Spleen (tissue), 11 donors: ENCODE measurements at regions not wholly inside any gene's neighbourhood (a gene's known extent, or its start where the extent isn't known, plus 50 kb on each side); places are given as distances from the start of the nearest gene placed in this dataset.

Source experiments
- DNase-seq: peaks from one replicate; pipeline ENCODE4 v3.0.0-alpha.2; 2020
- H3K27ac ChIP-seq, 8 donors: fragments of 200-600 bp; sonication (generic) in 7 of 8; 1 replicate in 4 of 8; 2 replicates in 4 of 8; pipeline versions ENCODE4 v1.5.0 to v1.8.0; 2016 to 2021; ENCODE audit warnings: inconsistent platforms in 4 of 8, mild to moderate bottlenecking in 4 of 8, moderate library complexity in 1 of 8
- H3K27me3 ChIP-seq, 7 donors: fragments of 200-600 bp; sonication (generic) in 6 of 7; replicated peaks in 1 of 7; 1 replicate in 4 of 7; 2 replicates in 3 of 7; pipeline versions ENCODE4 v1.5.0 to v1.8.0; 2016 to 2021; ENCODE audit warnings: inconsistent platforms in 3 of 7, mild to moderate bottlenecking in 1 of 7
- H3K36me3 ChIP-seq, 6 donors: fragments of 200-600 bp; sonication (generic) in 5 of 6; 1 replicate in 4 of 6; 2 replicates in 2 of 6; pipeline versions ENCODE4 v1.5.0 to v1.8.0; 2016 to 2021; ENCODE audit warnings: inconsistent platforms in 2 of 6
- H3K4me1 ChIP-seq, 6 donors: fragments of 200-600 bp; sonication (generic) in 5 of 6; 1 replicate in 3 of 6; 2 replicates in 3 of 6; pipeline versions ENCODE4 v1.5.0 to v1.8.0; 2016 to 2021; ENCODE audit warnings: inconsistent platforms in 3 of 6
- H3K4me3 ChIP-seq, 8 donors: fragments of 200-600 bp; sonication (generic) in 7 of 8; 1 replicate in 4 of 8; 2 replicates in 4 of 8; pipeline versions ENCODE4 v1.5.0 to v1.8.0; 2016 to 2021; ENCODE audit warnings: inconsistent platforms in 4 of 8, mild to moderate bottlenecking in 4 of 8, moderate library complexity in 2 of 8
- H3K9me3 ChIP-seq, 8 donors: fragments of 200-600 bp; sonication (generic) in 7 of 8; 1 replicate in 4 of 8; 2 replicates in 4 of 8; pipeline versions ENCODE4 v1.5.0 to v1.8.0; 2016 to 2021; ENCODE audit warnings: inconsistent platforms in 4 of 8
- POLR2A ChIP-seq, 3 donors: fragments of 450-650 bp; IDR thresholded peaks; one replicate each; pipeline ENCODE4 v1.5.1; 2017; ENCODE audit warnings: antibody characterized with exemption in 3 of 3, mild to moderate bottlenecking in 1 of 3
- POLR2AphosphoS5 ChIP-seq, 3 donors: sonication (generic); formaldehyde crosslinking; IDR thresholded peaks; one replicate each; pipeline ENCODE4 v1.5.1; 2017; ENCODE audit warnings: antibody characterized with exemption in 3 of 3
- WGBS, 5 donors: extraction: QIAGEN DNeasy Blood & Tissue Kit in 3 of 5; methylation state at CpG; one replicate each; pipeline versions ENCODE4 v1.1.5 to v1.1.7; 2013 to 2018; 5-methylcytosine and 5-hydroxymethylcytosine counted together
- intact Hi-C: fragments of 100-400 bp; cut with DNase I; formaldehyde crosslinking; loops from one replicate; pipeline ENCODE4 v1.15.0; 2023; ENCODE audit warnings: low total_unique reads
- TF ChIP-seq, protein P1 (sequence below), 11 experiments: fragments of 200-600 bp in 7 of 11; fragments of 450-650 bp in 4 of 11; sonication (generic) in 4 of 11; IDR thresholded peaks in 8 of 11; conservative IDR thresholded peaks in 3 of 11; 1 replicate in 7 of 11; 2 replicates in 4 of 11; pipeline versions ENCODE4 v1.4.0 to v1.8.0; 2016 to 2021; ENCODE audit warnings: antibody characterized with exemption in 11 of 11, inconsistent platforms in 4 of 11, mild to moderate bottlenecking in 1 of 11
- donor health status: healthy with polysubstance abuse.
- donor health status: DM: no; HTN: no; CAD: no; lungs with moderate emphysema.
- donor health status: DM: no; HTN: no; CAD: no.
- donor health status: Bipolar disorder and iron deficiency.
- donor health status: healthy.
- donor health status: DM: no; HTN: no; CAD: no.
- donor health status: DM: yes; HTN: yes; CAD: no.

DNA sequence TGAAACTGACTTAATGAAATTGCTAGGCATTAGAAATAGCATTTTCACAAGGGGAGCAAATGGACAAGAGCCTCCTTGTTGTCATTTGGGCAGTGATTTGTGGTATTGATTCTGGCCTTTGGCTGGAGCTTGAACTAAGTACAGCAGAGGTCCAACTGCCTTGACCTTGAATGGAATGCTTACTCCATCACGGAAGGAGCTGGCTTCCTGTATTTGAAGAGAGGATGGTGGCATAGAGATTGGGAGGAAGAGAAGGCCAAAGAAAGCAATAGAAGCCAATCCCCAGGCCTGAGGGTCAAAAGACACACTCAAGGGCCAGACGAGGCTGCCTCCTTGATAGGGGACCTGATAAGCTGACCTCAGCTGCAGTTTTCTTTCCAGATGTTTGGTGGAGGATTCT, 126.6 kb upstream of the MPPED2 start:
- 39 to 53% (median 46%) methylated on average over 2 of the region's 2 CpGs for WGBS, 5 donors
- Histone ChIP-seq H3K27ac (no peak overlapping the region), H3K4me3 (no peak overlapping the region), H3K36me3 (no peaks in the 10 kb centered on the region), H3K9me3 (no peaks in the 10 kb centered on the region), H3K4me1 (peaks cover 0 to 13% (median 0%) of the 10 kb centered on the region in 6 donors), H3K27me3 (no peaks in the 10 kb centered on the region)
- intact Hi-C loops: no loop called here
- DNase-seq: no peak
- TF ChIP-seq, protein P1, sequence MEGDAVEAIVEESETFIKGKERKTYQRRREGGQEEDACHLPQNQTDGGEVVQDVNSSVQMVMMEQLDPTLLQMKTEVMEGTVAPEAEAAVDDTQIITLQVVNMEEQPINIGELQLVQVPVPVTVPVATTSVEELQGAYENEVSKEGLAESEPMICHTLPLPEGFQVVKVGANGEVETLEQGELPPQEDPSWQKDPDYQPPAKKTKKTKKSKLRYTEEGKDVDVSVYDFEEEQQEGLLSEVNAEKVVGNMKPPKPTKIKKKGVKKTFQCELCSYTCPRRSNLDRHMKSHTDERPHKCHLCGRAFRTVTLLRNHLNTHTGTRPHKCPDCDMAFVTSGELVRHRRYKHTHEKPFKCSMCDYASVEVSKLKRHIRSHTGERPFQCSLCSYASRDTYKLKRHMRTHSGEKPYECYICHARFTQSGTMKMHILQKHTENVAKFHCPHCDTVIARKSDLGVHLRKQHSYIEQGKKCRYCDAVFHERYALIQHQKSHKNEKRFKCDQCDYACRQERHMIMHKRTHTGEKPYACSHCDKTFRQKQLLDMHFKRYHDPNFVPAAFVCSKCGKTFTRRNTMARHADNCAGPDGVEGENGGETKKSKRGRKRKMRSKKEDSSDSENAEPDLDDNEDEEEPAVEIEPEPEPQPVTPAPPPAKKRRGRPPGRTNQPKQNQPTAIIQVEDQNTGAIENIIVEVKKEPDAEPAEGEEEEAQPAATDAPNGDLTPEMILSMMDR (IDR thresholded peaks at IDR 0.05 in 8 of 11, conservative IDR thresholded peaks at IDR 0.05 in 3 of 11): no peak
- TF ChIP-seq POLR2AphosphoS5 (IDR thresholded peaks at IDR 0.05): no peak
- TF ChIP-seq POLR2A (IDR thresholded peaks at IDR 0.05): no peak

DNA sequence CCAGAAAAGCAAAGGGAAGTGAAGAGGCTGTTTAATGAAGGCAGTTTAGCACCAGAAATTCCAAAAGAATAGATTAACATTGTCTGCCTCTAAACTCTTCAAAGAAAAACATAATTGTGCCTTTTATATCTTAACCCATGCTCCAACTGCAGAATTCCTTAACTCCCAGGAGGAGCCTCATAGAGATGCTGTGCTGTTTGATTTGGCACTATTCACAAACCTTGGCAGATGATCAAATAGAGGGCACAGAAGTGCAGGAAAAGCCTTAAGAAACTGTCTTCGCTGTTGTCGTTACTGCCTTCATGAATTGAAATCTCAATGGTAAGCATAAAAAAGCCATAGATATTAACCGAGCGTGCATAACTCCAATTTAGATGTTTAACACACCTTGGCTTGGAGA, 124.1 kb upstream of the MPPED2 start:
- 69 to 86% (median 74%) methylated on average over 4 of the region's 4 CpGs for WGBS, 5 donors

DNA sequence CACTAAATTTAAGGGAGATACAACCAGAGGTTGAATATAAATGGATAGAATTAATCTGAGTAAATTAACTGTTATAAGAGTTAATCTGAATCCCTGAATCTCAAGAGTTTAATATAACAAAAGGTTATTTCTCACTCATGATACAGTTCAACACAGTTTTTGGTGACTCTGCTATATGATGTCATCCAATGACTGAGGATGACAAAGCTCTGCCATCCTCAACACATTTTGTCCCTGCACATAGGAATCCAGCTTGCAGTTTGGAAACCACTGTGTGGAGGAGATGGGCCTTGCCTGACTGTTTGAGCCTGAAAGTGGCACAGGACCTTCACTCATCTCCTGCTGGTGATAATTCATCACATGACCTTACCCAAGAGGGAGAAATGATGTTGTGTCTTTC, 121.0 kb upstream of the MPPED2 start:
- Histone ChIP-seq H3K27me3 (no peaks in the 10 kb centered on the region), H3K36me3 (no peaks in the 10 kb centered on the region), H3K4me3 (no peak overlapping the region), H3K27ac (no peak overlapping the region), H3K4me1 (no peaks in the 10 kb centered on the region), H3K9me3 (peaks cover 0 to 8% (median 0%) of the 10 kb centered on the region in 8 donors)
- intact Hi-C loops: no loop called here
- TF ChIP-seq POLR2AphosphoS5 (IDR thresholded peaks at IDR 0.05) (no peak), POLR2A (IDR thresholded peaks at IDR 0.05) (no peak)
- TF ChIP-seq, protein P1 (IDR thresholded peaks at IDR 0.05 in 8 of 11, conservative IDR thresholded peaks at IDR 0.05 in 3 of 11): no peak
- DNase-seq: no peak

More for the DNA sequence above, 124.1 kb upstream of the MPPED2 start:
- intact Hi-C loops: no loop called here
- Histone ChIP-seq H3K27me3 (no peaks in the 10 kb centered on the region), H3K27ac (no peak overlapping the region), H3K4me1 (peaks cover 0 to 8% (median 0%) of the 10 kb centered on the region in 6 donors), H3K4me3 (no peak overlapping the region), H3K36me3 (no peaks in the 10 kb centered on the region), H3K9me3 (no peaks in the 10 kb centered on the region)
- TF ChIP-seq POLR2AphosphoS5 (IDR thresholded peaks at IDR 0.05) (no peak), POLR2A (IDR thresholded peaks at IDR 0.05) (no peak)
- TF ChIP-seq, protein P1 (IDR thresholded peaks at IDR 0.05 in 8 of 11, conservative IDR thresholded peaks at IDR 0.05 in 3 of 11): no peak
- DNase-seq: no peak

DNA sequence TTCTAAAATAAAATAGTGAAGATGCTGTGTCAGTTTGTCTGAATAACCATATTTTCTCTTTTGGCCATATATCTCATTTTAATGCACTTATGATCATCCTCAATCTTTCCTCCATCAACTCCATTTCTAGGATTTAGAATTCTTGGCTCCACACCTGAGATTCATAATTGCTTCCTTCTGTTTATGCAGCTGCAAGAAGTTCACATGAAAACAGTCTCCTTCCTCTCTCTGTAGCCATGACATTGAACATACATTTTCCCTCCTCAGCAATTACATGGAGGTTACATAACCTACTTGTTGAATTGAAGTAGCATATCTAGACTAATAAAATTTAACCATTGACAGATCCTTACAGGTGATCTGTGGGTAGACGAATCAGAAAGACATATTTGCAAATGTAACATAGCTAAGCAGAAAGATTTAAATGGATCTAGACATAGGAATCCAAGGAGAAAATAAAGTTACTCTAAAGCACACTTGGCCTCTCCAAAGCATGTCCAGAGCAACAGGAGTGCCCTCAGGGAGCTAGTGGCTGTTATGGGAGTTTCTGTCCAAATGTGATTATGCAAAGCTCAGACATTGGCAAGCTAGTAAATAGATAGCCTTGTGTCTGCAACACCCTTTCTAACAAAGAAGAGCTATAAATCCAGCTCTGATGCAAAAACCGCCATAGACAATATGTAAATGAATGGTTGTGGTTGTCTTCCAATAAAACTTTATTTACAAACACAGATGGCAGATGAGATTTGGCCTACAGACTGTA, 119.9 kb upstream of the MPPED2 start:
- TF ChIP-seq POLR2AphosphoS5 (IDR thresholded peaks at IDR 0.05) (no peak), POLR2A (IDR thresholded peaks at IDR 0.05) (no peak)
- TF ChIP-seq, protein P1 (IDR thresholded peaks at IDR 0.05 in 8 of 11, conservative IDR thresholded peaks at IDR 0.05 in 3 of 11): no peak
- 70 to 81% (median 75%) methylated on average over 2 of the region's 2 CpGs for WGBS, 5 donors
- H3K27ac ChIP-seq: no peak overlapping the region

More for the DNA sequence above, 119.9 kb upstream of the MPPED2 start:
- DNase-seq: no peak
- no peaks in the 10 kb centered on the region for H3K27me3 ChIP-seq
- intact Hi-C loops: no loop called here
- no peaks in the 10 kb centered on the region for H3K4me1 ChIP-seq
- H3K9me3 ChIP-seq: peaks cover 0 to 8% (median 0%) of the 10 kb centered on the region in 8 donors
- H3K36me3 ChIP-seq: no peaks in the 10 kb centered on the region
- no peak overlapping the region for H3K4me3 ChIP-seq
